Stimulated activated CD8-positive, alpha-beta memory T cell treated with anti-CD3 and anti-CD28 coated beads, Interleukin-15, amount 100 ng/mL, for 4 hours (primary cell): ENCODE measurements at regions not wholly inside any gene's neighbourhood (a gene's known extent, or its start where the extent isn't known, plus 50 kb on each side); places are given as distances from the start of the nearest gene placed in this dataset.
"Not testable (repeated sequence)": the region's sequence is repeated elsewhere in the genome, so short reads cannot be mapped to it uniquely, and the experiment has no call there.

Source experiments
- DNase-seq, 2 donors: peaks; one replicate each; pipeline ENCODE4 v3.0.0-alpha.2; 2020; ENCODE audit warnings: low read depth in 2 of 2

DNA sequence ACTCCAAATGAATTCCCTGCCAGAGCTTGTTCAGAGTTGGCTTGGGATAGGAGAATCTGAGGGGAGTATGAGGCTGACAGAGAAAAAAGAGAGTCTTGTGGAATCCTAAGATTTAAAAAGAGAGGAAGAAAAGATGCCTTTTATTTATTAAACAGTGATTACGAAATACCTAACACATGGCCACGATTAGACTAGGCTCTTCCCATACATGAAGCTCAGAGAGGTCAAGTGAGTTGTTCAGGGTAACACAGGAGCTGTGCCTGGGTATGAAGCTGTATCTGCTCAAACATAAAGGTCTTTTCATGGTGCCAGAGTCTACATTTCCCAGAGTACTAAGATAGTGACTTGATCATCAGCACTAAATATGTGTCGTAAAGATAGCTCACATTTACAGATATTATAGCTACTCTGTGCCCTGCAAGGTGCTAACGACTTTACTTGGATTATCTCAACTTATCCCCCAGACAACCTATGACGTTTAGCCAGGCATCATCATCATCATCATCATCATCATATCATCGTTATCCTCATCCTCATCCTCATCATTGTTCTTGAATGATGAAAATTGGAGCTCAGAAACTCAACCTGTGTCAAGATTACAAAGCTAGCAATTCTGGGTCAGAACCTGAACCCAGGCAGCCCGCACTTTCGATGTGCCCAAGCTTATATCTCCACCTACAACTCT, 500.8 kb downstream of the NPIPA7 start:
- no peak for DNase-seq

- DNase-seq = no peak
Observed at GRCh38 chr16:16881814-16882213, 502.9 kb downstream of the NPIPA7 start.

DNA sequence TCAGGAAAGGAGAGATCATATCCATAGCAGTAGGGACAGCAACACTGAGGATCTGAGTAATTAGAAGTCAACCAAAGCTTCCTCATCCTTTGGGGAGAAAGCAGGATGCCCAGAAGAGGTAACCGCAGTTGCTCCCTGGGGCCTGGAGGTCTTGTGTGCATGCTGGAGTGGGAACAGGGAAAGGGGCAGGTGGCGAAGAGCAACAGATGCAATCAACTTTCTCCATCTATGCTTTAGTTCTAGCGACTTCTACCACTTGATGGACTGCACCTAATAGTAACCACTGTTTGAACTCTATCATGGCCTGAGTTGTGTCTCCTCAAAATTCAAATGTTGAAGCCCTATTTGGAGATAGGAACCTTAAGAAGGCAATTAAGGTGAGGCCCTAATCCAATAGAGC, 503.8 kb downstream of the NPIPA7 start:
- no peak for DNase-seq

DNA sequence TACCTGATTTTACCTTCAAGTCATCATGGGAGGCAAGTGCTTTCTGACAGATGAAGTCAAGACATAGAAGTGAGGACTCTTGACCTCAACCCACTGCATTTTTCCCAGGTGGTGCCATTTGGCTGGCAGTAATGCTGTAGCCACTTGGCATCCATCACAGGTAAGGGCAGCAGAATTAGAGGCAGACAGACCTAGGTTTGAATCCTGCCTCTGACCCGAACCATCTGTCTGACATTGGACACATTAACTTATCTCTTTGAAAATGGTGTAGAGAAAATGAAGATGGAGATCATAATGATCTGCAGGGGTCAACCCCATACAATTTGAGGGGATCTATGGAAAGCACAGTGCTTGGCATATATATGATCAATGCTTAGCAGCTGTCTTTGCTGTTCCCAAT, 505.5 kb downstream of the NPIPA7 start:
- DNase-seq = no peak

GRCh38 chr16:16887193-16887592, 508.3 kb downstream of the NPIPA7 start:
- no peak for DNase-seq

DNA sequence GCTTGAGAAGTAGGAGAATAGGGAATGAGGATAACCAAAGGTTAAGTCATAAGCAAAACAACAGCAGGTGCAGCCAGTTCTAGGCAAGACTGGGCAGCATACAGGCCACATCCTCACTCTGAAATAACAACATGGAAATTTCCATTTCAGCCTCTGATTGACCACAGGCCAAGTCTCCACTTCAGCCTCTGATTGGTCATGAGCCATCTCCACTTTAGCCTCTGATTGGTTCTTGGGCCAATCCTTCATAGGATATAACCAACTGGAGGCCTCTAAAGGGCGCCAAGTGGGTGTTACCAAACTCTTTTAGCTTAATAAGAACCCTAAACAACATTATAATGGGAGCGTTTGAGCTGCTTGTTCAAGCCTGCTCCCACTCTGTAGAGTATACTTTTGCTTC, 512.0 kb downstream of the NPIPA7 start:
- DNase-seq = no peak

- DNase-seq = no peak
Observed at GRCh38 chr16:16904601-16905000, 525.7 kb downstream of the NPIPA7 start.

DNA sequence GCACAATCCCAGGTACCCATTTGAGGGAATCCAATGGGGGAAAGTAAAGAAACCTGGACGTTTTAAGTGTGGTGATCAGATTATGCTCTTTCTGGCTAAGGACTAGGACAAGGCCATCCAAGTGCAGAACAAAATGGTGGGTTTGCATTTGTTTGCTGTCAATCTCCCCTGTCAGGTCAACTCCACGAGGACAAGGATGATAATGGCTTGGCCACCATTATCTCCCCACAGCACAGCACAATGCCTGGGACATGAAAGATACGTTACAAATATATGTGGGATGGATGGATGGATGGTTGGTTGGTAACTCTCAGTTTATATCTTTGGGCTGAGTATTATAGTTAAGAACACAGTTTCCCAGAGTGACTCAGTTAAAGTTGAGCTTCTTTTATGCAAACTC, 526.9 kb downstream of the NPIPA7 start:
- DNase-seq = no peak

DNA sequence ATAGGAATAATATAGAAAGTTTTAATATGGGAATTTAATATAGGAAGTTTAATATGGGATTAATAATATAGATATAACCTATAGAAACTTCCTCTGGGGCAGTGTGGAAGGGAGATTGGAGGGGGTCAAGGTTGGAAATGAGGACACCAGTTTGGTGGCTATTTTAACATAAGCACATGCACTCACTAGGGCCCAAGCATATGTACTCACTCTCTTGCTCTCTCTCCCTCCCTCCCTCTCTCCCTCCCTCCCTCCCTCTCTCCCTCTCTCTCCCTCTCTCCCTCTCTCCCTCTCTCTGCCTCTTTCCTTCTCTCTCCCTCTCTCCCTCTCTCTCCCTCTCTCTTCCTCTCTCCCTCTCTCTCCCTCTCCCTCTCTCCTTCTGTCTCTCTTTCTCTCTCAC, 528.1 kb downstream of the NPIPA7 start:
- no peak for DNase-seq

DNA sequence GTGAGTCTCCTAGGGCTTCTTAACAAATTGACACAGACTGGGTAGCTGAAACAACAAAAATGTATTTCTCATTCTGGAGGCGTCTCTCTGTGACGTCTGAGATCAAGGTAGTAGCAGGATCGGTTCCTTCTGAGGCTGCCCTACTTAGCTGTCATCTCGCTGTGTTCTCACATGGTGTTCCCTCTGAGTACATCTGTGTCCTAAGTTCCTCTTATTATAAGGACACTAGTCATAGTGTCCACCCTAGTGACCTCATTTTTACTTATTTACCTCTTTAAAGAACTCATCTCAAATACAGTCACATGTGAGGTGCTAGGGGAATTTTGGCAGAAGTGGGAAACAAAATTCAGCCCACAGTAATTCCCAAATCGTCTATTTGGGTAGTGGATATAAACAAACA, 529.1 kb downstream of the NPIPA7 start:
- DNase-seq = no peak

DNA sequence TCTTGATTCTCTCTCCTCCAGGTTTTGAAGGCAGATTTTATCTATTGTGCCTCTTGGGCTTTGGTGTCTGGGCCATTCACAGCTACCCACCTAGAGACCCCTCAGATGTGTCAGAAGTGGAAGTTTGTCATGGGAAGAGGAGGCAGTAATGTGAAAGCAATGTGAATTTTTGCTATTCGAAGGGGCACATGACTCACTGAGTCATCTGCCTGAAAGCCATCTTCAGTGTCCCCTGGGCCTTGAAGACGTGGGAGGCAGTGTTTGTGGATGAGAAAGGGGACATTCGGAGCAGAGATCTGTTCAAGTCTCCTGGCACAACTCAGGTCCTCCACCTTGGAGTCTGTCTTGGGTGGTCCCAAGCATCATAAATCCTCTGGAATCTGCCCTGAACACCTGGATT, 530.2 kb downstream of the NPIPA7 start:
- no peak for DNase-seq

- DNase-seq = no peak
Observed at GRCh38 chr16:16910666-16911065, 531.7 kb downstream of the NPIPA7 start.

DNA sequence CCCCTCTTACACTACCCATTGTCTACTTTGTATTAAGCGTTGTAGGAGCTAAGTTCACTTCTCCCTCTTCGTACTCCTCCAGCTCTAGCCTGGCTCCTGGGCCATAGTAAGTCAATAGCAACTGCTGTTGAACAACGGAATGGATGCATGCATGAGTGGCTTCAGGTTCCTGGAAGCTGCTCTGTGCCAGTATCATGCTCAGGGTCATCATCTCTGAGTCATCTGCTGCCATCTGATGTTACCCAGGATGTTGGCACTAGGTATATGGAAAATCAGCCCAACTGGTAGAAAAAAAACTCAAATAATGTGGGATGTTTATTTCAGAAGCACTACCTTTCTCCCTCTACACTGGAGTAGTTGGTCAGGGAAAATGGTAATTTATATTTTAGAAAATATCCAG, 536.8 kb downstream of the NPIPA7 start:
- no peak for DNase-seq

GRCh38 chr16:16917191-16917785, 538.3 kb downstream of the NPIPA7 start:
- no peak for DNase-seq

GRCh38 chr16:16923479-16923878, 544.5 kb downstream of the NPIPA7 start:
- no peak for DNase-seq

- DNase-seq = no peak
Observed at GRCh38 chr16:16924613-16925012, 545.7 kb downstream of the NPIPA7 start.

- no peak for DNase-seq
Observed at GRCh38 chr16:16925432-16925831, 545.3 kb downstream of the XYLT1 start.

GRCh38 chr16:16928532-16929109, 542.1 kb downstream of the XYLT1 start:
- no peak for DNase-seq

DNA sequence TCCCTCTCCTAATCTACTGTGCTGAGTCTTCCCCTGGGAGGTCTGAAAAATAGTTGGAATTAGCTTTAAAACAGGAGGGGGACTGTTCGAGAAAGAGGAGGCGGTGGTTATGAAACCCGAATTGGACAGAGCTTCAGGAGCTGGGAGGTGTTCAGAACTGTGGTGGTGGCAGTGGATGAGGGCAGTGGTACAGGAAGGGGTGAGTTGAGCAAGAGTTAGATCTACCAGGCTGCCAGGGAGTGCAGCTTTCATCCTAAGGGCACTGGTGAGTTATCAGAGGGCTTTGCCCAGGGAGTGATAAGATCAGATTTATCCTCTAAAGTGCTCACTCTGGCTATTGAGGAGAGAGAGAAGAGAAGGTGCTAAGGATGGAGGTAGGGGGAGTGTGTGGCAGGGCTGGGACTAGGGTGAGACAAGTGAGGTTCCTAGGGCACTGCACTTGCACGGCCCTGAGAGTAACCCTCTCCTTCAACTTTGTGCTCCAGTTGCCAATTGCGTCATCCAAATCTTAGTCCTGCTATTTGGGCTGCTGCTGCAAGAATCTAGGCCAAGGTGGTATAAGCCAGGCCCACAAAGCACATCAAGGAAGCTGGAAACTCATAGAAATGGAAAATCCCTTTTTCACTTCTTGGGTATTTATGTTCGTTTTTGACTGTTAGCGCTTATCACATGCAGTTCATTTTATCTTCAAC, 540.3 kb downstream of the XYLT1 start:
- no peak for DNase-seq

DNA sequence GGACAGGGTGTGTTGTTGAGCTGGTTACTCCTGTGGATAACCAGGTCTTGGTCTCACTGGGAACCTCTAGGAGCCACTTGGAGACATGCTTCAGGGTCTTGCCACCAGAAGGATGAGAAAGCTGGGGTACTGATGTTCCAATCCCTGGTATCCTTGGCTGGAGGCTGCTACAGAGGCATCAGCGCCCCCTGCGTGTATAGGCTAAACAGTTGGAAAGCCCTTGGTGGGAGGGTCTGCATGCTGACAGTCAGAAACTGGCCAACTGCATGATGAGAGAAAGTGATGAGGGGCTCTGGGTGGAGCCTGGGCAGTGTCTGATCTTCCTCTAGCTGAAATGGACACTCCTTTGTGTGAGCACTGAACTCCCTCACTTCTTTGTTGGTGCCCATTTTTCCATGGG, 536.9 kb downstream of the XYLT1 start:
- DNase-seq = no peak

- DNase-seq = no peak
Observed at GRCh38 chr16:16934660-16935059, 536.1 kb downstream of the XYLT1 start.

DNA sequence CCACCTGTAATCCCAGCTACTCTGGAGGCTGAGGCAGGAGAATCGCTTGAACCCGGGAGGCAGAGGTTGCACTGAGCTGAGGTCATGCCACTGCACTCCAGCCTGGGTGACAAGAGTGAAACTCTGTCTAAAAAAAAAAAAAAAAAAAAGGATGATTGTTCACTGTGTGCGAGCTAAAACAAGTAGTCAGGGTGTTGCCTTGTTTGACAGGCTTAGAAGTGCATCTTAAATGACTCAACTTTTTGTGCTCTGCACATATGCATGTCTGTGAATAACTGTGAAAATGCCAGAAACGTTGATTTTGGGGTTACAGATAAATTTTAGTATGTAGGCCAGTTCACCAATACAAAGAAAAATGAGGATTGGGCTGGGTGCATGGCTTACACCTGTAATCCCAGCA, 534.9 kb downstream of the XYLT1 start:
- not testable (repeated sequence) for DNase-seq

- DNase-seq = no peak
Observed at GRCh38 chr16:16937576-16937975, 533.2 kb downstream of the XYLT1 start.
